OCI-LY7 (cell line): ENCODE measurements at regions not wholly inside any gene's neighbourhood (a gene's known extent, or its start where the extent isn't known, plus 50 kb on each side); places are given as distances from the start of the nearest gene placed in this dataset.

Source experiments
- BruUV-seq: library from RNA; stranded (reverse); fragments of 400-500 nt; replicated peaks from 2 replicates; lab custom pipeline; 2021; lab: Mats Ljungman, UMichigan
- CTCF ChIA-PET: fragments of 300-600 bp; sonication (Branson Sonifier 250); formaldehyde crosslinking; loops from one replicate; lab custom pipeline; 2022; ENCODE audit warnings: antibody characterized with exemption; ENCODE audit not compliant: unreplicated experiment; lab: Charles Lee
- POLR2A ChIA-PET: fragments of 300-600 bp; sonication (Branson Sonifier 250); formaldehyde crosslinking; loops from one replicate; lab custom pipeline; 2022; ENCODE audit warnings: antibody characterized with exemption; lab: Charles Lee
- DNase-seq: peaks from one replicate; pipeline ENCODE4 v3.0.0-alpha.2; 2015; ENCODE audit warnings: low spot score
- H2AFZ ChIP-seq: fragments of 200-600 bp; sonication (generic), shearing (Covaris generic); 2 replicates; pipeline ENCODE4 v1.6.1; 2014; ENCODE audit warnings: mild to moderate bottlenecking, antibody characterized with exemption, low read length, moderate library complexity
- H3K27ac ChIP-seq: fragments of 200-600 bp; sonication (generic); 2 replicates; pipeline ENCODE4 v1.5.1; 2014; ENCODE audit warnings: mixed run types, low read depth, mild to moderate bottlenecking, moderate library complexity, low read length, inconsistent platforms; ENCODE audit not compliant: poor library complexity, severe bottlenecking
- H3K36me3 ChIP-seq: fragments of 200-600 bp; sonication (generic); 2 replicates; pipeline ENCODE4 v1.6.1; 2014; ENCODE audit warnings: mild to moderate bottlenecking, antibody characterized with exemption, low read length, moderate library complexity, mixed read lengths; ENCODE audit not compliant: insufficient read depth
- H3K4me1 ChIP-seq: fragments of 200-600 bp; sonication (generic); 2 replicates; pipeline ENCODE4 v1.5.1; 2014; ENCODE audit warnings: mild to moderate bottlenecking, low read length; ENCODE audit not compliant: insufficient read depth, poor library complexity, severe bottlenecking
- H3K4me2 ChIP-seq: fragments of 200-600 bp; sonication (generic); 2 replicates; pipeline ENCODE4 v1.6.1; 2014; ENCODE audit warnings: mild to moderate bottlenecking, low read length
- H3K4me3 ChIP-seq: fragments of 200-600 bp; sonication (generic); 2 replicates; pipeline ENCODE4 v1.5.1; 2014; ENCODE audit warnings: mild to moderate bottlenecking, low read depth, low read length; ENCODE audit not compliant: poor library complexity, severe bottlenecking
- H3K79me2 ChIP-seq: fragments of 200-600 bp; sonication (generic); 2 replicates; pipeline ENCODE4 v1.6.1; 2016; ENCODE audit warnings: low read depth, mild to moderate bottlenecking, low read length, moderate library complexity, mixed read lengths; ENCODE audit not compliant: insufficient read depth
- H3K9me2 ChIP-seq: fragments of 200-600 bp; sonication (generic); 2 replicates; pipeline ENCODE4 v1.6.1; 2016; ENCODE audit warnings: mild to moderate bottlenecking, low read length, mixed read lengths; ENCODE audit not compliant: insufficient read depth
- H3K9me3 ChIP-seq: fragments of 200-600 bp; sonication (generic); 2 replicates; pipeline ENCODE4 v1.6.1; 2014; ENCODE audit warnings: mild to moderate bottlenecking, mixed run types, low read length, mixed read lengths
- H4K20me1 ChIP-seq: fragments of 200-600 bp; sonication (generic); 2 replicates; pipeline ENCODE4 v1.6.1; 2014; ENCODE audit warnings: mild to moderate bottlenecking, antibody characterized with exemption, low read length, moderate library complexity, mixed read lengths; ENCODE audit not compliant: insufficient read depth
- CTCF ChIP-seq: fragments of 200-600 bp; sonication (generic); conservative IDR thresholded peaks from 2 replicates; pipeline ENCODE4 v1.5.1; 2014; ENCODE audit warnings: mild to moderate bottlenecking, antibody characterized with exemption, low read length, moderate library complexity, mixed read lengths
- EZH2phosphoT487 ChIP-seq: fragments of 200-600 bp; sonication (generic); IDR thresholded peaks from 2 replicates; pipeline ENCODE4 v1.6.1; 2018; ENCODE audit warnings: low read depth, borderline replicate concordance, mild to moderate bottlenecking, mixed run types, antibody characterized with exemption, low read length, moderate library complexity, mixed read lengths
- intact Hi-C: fragments of 100-400 bp; cut with micrococcal nuclease; formaldehyde crosslinking; loops from one replicate; pipeline ENCODE4 v1.10.0; 2022; ENCODE audit not compliant: unreplicated experiment

GRCh38 chr1:232452736-232453440 is 177.0 kb downstream of the SIPA1L2 start:
- intact Hi-C loops: no loop called here
- no peak overlapping the region for H3K27ac ChIP-seq
- no peaks in the 10 kb centered on the region for H3K79me2 ChIP-seq
- H3K4me3 ChIP-seq: no peak overlapping the region
- H3K4me1 ChIP-seq: peaks cover 14% of the 10 kb centered on the region
- H4K20me1 ChIP-seq: no peaks in the 10 kb centered on the region
- H3K4me2 ChIP-seq: no peak overlapping the region
- no peak for DNase-seq
- BruUV-seq: no TSS peak
- H3K9me2 ChIP-seq: no peaks in the 10 kb centered on the region
- POLR2A ChIA-PET: interaction anchor here (0.6 kb wide), 1 partner anchor 63 kb away, joined by 3 read pairs; no protein-coding TSS in a partner anchor
- no peaks in the 10 kb centered on the region for H3K9me3 ChIP-seq
- H2AFZ ChIP-seq: no peak overlapping the region
- CTCF ChIA-PET: no interaction called here
- no peaks in the 10 kb centered on the region for H3K36me3 ChIP-seq
- no peak for TF ChIP-seq CTCF
- no peak for TF ChIP-seq EZH2phosphoT487

- Histone ChIP-seq H3K27ac (no peak overlapping the region), H3K79me2 (no peaks in the 10 kb centered on the region), H3K9me2 (no peaks in the 10 kb centered on the region), H3K36me3 (no peaks in the 10 kb centered on the region), H3K4me2 (no peak overlapping the region), H3K9me3 (no peaks in the 10 kb centered on the region), H3K4me3 (no peak overlapping the region), H4K20me1 (no peaks in the 10 kb centered on the region), H3K4me1 (peaks cover 7% of the 10 kb centered on the region), H2AFZ (no peak overlapping the region)
- no peak for DNase-seq
- no TSS peak for BruUV-seq
- intact Hi-C loops: no loop called here
- CTCF ChIA-PET: no interaction called here
- POLR2A ChIA-PET: no interaction called here
- TF ChIP-seq CTCF: no peak
- no peak for TF ChIP-seq EZH2phosphoT487
Measured at GRCh38 chr1:232452117-232452516, 177.8 kb downstream of the SIPA1L2 start.

GRCh38 chr1:232451506-232451905 is 178.4 kb downstream of the SIPA1L2 start:
- H3K4me2 ChIP-seq: no peak overlapping the region
- no TSS peak for BruUV-seq
- H3K9me2 ChIP-seq: no peaks in the 10 kb centered on the region
- H3K9me3 ChIP-seq: no peaks in the 10 kb centered on the region
- no peak overlapping the region for H3K4me3 ChIP-seq
- no peaks in the 10 kb centered on the region for H4K20me1 ChIP-seq
- intact Hi-C loops: no loop called here
- no peak overlapping the region for H3K27ac ChIP-seq
- H3K4me1 ChIP-seq: peaks cover under 1% of the 10 kb centered on the region
- no peak overlapping the region for H2AFZ ChIP-seq
- H3K79me2 ChIP-seq: no peaks in the 10 kb centered on the region
- no peak for TF ChIP-seq CTCF
- ChIA-PET CTCF (no interaction called here), POLR2A (no interaction called here)
- no peak for DNase-seq
- no peaks in the 10 kb centered on the region for H3K36me3 ChIP-seq
